ENCODE measurements at regions not wholly inside any gene's neighbourhood (a gene's known extent, or its start where the extent isn't known, plus 50 kb on each side); places are given as distances from the start of the nearest gene placed in this dataset.

DNA sequence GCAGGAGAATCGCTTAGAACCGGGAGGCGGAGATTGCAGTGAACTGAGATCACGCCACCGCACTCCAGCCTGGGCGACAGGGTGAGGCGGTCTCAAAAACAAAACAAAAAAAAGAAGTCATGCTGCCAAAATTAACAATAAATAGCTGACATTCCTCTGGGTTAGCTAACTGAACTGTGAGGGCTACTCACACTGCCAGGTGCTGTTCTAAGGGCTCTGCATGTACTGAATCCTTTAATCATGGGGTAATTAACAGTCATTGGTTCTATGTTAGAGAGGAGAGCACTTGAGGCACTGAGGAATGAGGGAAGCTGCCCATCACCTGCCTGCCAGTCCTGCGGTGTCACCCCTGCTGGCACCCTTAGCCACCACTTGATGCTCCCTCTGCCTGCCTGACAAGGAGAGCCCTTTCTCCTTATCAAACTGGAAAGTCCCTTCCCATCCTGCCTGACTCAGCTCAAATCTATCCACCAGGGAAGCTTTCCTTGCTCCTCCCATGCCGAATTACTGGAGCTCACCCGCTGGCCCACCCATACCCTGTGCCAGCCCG is 73.0 kb upstream of the RIOK3 start:
- Histone ChIP-seq H3K4me1 (ENCODE audit: insufficient read depth, low read length) (no peaks in the 10 kb centered on the region), H4K8ac (replicated peaks; ENCODE audit: insufficient read length, low read depth, low read length) (no peak overlapping the region), H3K14ac (ENCODE audit: insufficient read depth, low read length) (no peak overlapping the region), H3K27ac (ENCODE audit: insufficient read length, low read depth, low read length) (no peak overlapping the region), H2BK20ac (ENCODE audit: low read depth, low read length, poor library complexity, severe bottlenecking) (no peak overlapping the region), H2BK15ac (ENCODE audit: low read depth, low read length) (no peak overlapping the region), H2BK5ac (ENCODE audit: insufficient read length, low read length) (peak overlapping the region; percentile 19), H3K9me3 (ENCODE audit: control insufficient read depth, low read depth, low read length) (no peaks in the 10 kb centered on the region), H3K23ac (ENCODE audit: insufficient read length, low read depth, low read length) (no peak overlapping the region), H2AK5ac (ENCODE audit: insufficient read length, low read length) (no peak overlapping the region), H3K9ac (ENCODE audit: extremely low read depth, insufficient read length, low read length) (no peak overlapping the region), H2BK120ac (ENCODE audit: low read depth, low read length, poor library complexity, severe bottlenecking) (no peak overlapping the region), H3K27me3 (ENCODE audit: insufficient read depth, low read length) (no peaks in the 10 kb centered on the region), H3K56ac (ENCODE audit: insufficient read length, low read depth, low read length) (no peak overlapping the region), H2AFZ (ENCODE audit: low read length) (no peak overlapping the region), H3K79me1 (ENCODE audit: insufficient read depth, low read depth, low read length, poor library complexity, severe bottlenecking) (no peaks in the 10 kb centered on the region), H3K79me2 (ENCODE audit: insufficient read depth, low read length) (no peaks in the 10 kb centered on the region), H3K18ac (ENCODE audit: insufficient read length, low read depth, low read length) (no peak overlapping the region), H3K4me2 (ENCODE audit: insufficient read depth, insufficient read length, low read length) (no peak overlapping the region), H3K4ac (ENCODE audit: low read depth, low read length) (no peak overlapping the region), H2BK12ac (ENCODE audit: insufficient read length, low read depth, low read length) (no peak overlapping the region), H3K23me2 (ENCODE audit: insufficient read length, low read depth, low read length, poor library complexity, severe bottlenecking) (no peaks in the 10 kb centered on the region), H4K91ac (ENCODE audit: insufficient read length, low read depth, low read length) (no peak overlapping the region), H4K20me1 (ENCODE audit: control insufficient read depth, insufficient read depth, insufficient read length) (no peaks in the 10 kb centered on the region), H4K5ac (ENCODE audit: insufficient read length, low read depth, low read length) (no peak overlapping the region), H3T11ph (ENCODE audit: low read length) (no peak overlapping the region)
- no peaks in the 10 kb centered on the region for H3K9me3 Mint-ChIP-seq
- WGBS (ENCODE audit: extremely low coverage, insufficient read length, low lambda C conversion rate): no CpG with 5 or more reads among the region's 11 CpGs
- peaks cover 0 to 4% of the 10 kb centered on the region in 2 experiments; a peak in 2 of 4 replicates for H3K4me1 Mint-ChIP-seq
- H3K27me3 Mint-ChIP-seq (ENCODE audit: low read depth): no peaks in the 10 kb centered on the region
- TF ChIP-seq, protein P1, sequence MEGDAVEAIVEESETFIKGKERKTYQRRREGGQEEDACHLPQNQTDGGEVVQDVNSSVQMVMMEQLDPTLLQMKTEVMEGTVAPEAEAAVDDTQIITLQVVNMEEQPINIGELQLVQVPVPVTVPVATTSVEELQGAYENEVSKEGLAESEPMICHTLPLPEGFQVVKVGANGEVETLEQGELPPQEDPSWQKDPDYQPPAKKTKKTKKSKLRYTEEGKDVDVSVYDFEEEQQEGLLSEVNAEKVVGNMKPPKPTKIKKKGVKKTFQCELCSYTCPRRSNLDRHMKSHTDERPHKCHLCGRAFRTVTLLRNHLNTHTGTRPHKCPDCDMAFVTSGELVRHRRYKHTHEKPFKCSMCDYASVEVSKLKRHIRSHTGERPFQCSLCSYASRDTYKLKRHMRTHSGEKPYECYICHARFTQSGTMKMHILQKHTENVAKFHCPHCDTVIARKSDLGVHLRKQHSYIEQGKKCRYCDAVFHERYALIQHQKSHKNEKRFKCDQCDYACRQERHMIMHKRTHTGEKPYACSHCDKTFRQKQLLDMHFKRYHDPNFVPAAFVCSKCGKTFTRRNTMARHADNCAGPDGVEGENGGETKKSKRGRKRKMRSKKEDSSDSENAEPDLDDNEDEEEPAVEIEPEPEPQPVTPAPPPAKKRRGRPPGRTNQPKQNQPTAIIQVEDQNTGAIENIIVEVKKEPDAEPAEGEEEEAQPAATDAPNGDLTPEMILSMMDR (conservative IDR thresholded peaks at IDR 0.05): no peak
- no peak overlapping the region for H3K4me3 Mint-ChIP-seq
- peak overlapping the region in 2 of 3 experiments; percentile 67 to 92; a peak in 3 of 7 replicates for H3K27ac Mint-ChIP-seq
- DNase-seq: no peak
- peaks cover 0 to 4% (median 1%) of the 10 kb centered on the region in 3 experiments; a peak in 4 of 7 replicates for H3K36me3 Mint-ChIP-seq (ENCODE audit: insufficient read depth in 1 of 3, low read depth in 3 of 3)
